ENCODE measurements at regions not wholly inside any gene's neighbourhood (a gene's known extent, or its start where the extent isn't known, plus 50 kb on each side); places are given as distances from the start of the nearest gene placed in this dataset.

DNA sequence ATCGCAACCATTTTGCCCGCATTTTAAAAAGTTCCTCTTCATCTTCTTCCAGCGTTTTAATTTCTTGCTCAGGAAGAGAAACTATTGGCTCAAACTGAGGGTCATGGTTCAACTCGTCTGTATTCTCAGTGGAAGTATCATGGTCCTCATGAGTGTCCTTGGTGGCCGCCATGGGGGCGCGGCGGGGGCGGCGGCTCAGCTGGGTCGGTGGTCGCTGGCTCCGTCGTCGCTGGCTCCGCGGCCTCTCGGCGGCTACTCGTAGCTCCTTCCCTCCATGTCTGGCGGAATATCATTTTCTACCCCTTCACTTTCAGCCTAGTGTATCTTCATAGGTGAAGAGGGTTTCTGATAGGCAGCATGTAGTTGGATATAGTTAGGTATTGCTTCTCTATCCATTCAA, 492.0 kb upstream of the MAGEB18 start:
- TF ChIP-seq, protein P1, sequence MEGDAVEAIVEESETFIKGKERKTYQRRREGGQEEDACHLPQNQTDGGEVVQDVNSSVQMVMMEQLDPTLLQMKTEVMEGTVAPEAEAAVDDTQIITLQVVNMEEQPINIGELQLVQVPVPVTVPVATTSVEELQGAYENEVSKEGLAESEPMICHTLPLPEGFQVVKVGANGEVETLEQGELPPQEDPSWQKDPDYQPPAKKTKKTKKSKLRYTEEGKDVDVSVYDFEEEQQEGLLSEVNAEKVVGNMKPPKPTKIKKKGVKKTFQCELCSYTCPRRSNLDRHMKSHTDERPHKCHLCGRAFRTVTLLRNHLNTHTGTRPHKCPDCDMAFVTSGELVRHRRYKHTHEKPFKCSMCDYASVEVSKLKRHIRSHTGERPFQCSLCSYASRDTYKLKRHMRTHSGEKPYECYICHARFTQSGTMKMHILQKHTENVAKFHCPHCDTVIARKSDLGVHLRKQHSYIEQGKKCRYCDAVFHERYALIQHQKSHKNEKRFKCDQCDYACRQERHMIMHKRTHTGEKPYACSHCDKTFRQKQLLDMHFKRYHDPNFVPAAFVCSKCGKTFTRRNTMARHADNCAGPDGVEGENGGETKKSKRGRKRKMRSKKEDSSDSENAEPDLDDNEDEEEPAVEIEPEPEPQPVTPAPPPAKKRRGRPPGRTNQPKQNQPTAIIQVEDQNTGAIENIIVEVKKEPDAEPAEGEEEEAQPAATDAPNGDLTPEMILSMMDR (IDR thresholded peaks at IDR 0.05): no peak
- no peak for TF ChIP-seq POLR2A (IDR thresholded peaks at IDR 0.05)

All from right lobe of liver (tissue), 4 donors.